Stimulated activated CD4-positive, alpha-beta T cell treated with anti-CD3 and anti-CD28 coated beads, TNF-alpha, amount 100 ng/mL, for 48 hours (primary cell): ENCODE measurements at regions not wholly inside any gene's neighbourhood (a gene's known extent, or its start where the extent isn't known, plus 50 kb on each side); places are given as distances from the start of the nearest gene placed in this dataset.
"Not testable (repeated sequence)": the region's sequence is repeated elsewhere in the genome, so short reads cannot be mapped to it uniquely, and the experiment has no call there.

Source experiments
- DNase-seq, 3 donors: peaks; one replicate each; pipeline ENCODE4 v3.0.0-alpha.2; 2020; ENCODE audit warnings: low read depth in 3 of 3

GRCh38 chr5:128730021-128730420, 192.0 kb upstream of the FBN2 start:
- DNase-seq, result not testable (repeated sequence)

GRCh38 chr5:128735656-128736055, 197.6 kb upstream of the FBN2 start:
- not testable (repeated sequence) for DNase-seq

GRCh38 chr5:128736553-128736952, 198.5 kb upstream of the FBN2 start:
- DNase-seq, result no peak

- DNase-seq, result no peak
Observed at GRCh38 chr5:128749136-128749898, 211.3 kb upstream of the FBN2 start.

GRCh38 chr5:128750155-128750554, 212.1 kb upstream of the FBN2 start:
- DNase-seq, result no peak

- no peak for DNase-seq
Observed at GRCh38 chr5:128757196-128757959, 207.9 kb upstream of the SLC27A6 start.

- no peak for DNase-seq
Observed at GRCh38 chr5:128762661-128763306, 202.5 kb upstream of the SLC27A6 start.

GRCh38 chr5:128763321-128763720, 202.0 kb upstream of the SLC27A6 start:
- DNase-seq, result no peak

- no peak for DNase-seq
Observed at GRCh38 chr5:128764601-128765310, 200.5 kb upstream of the SLC27A6 start.

- no peak for DNase-seq
Observed at GRCh38 chr5:128765448-128766061, 199.7 kb upstream of the SLC27A6 start.

GRCh38 chr5:128766406-128766805, 198.9 kb upstream of the SLC27A6 start:
- DNase-seq, result no peak

- DNase-seq, result no peak
Observed at GRCh38 chr5:128770907-128771306, 194.4 kb upstream of the SLC27A6 start.

- no peak for DNase-seq
Observed at GRCh38 chr5:128772356-128772755, 192.9 kb upstream of the SLC27A6 start.

- no peak for DNase-seq
Observed at GRCh38 chr5:128773378-128773777, 191.9 kb upstream of the SLC27A6 start.

GRCh38 chr5:128774605-128775004, 190.7 kb upstream of the SLC27A6 start:
- no peak for DNase-seq

GRCh38 chr5:128775558-128775957, 189.7 kb upstream of the SLC27A6 start:
- no peak for DNase-seq

- DNase-seq, result no peak
Observed at GRCh38 chr5:128777052-128777451, 188.2 kb upstream of the SLC27A6 start.

GRCh38 chr5:128778474-128778873, 186.8 kb upstream of the SLC27A6 start:
- DNase-seq, result no peak

- no peak for DNase-seq
Observed at GRCh38 chr5:128782446-128782845, 182.8 kb upstream of the SLC27A6 start.

GRCh38 chr5:128784726-128785125, 180.6 kb upstream of the SLC27A6 start:
- DNase-seq, result no peak

- DNase-seq, result no peak
Observed at GRCh38 chr5:128791312-128791711, 174.0 kb upstream of the SLC27A6 start.

- no peak for DNase-seq
Observed at GRCh38 chr5:128796506-128796905, 168.8 kb upstream of the SLC27A6 start.
